ENCODE measurements at regions not wholly inside any gene's neighbourhood (a gene's known extent, or its start where the extent isn't known, plus 50 kb on each side); places are given as distances from the start of the nearest gene placed in this dataset.
"Not testable (repeated sequence)": the region's sequence is repeated elsewhere in the genome, so short reads cannot be mapped to it uniquely, and the experiment has no call there.

DNA sequence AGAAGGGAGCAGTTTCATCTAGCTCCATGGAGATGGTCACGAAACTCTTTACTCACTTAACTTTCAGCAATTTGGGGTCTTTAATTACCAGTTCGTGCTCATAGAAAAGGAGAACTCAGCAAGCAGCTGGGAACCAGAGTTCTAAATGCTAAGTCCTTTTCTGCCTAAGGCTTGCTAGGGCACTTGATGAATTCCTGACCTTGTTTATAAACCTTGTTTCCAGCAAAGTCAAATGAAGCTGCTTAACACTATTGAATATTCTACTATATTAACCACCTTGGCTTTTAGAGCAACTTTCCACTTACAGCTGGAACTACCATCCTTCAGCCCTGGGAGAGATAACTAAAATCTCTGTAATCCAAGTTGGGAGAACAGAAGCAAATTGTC lies 79.5 kb upstream of the TSC22D2 start:
- DNase-seq (ENCODE audit: low read depth in 2 of 2): no peak

DNA sequence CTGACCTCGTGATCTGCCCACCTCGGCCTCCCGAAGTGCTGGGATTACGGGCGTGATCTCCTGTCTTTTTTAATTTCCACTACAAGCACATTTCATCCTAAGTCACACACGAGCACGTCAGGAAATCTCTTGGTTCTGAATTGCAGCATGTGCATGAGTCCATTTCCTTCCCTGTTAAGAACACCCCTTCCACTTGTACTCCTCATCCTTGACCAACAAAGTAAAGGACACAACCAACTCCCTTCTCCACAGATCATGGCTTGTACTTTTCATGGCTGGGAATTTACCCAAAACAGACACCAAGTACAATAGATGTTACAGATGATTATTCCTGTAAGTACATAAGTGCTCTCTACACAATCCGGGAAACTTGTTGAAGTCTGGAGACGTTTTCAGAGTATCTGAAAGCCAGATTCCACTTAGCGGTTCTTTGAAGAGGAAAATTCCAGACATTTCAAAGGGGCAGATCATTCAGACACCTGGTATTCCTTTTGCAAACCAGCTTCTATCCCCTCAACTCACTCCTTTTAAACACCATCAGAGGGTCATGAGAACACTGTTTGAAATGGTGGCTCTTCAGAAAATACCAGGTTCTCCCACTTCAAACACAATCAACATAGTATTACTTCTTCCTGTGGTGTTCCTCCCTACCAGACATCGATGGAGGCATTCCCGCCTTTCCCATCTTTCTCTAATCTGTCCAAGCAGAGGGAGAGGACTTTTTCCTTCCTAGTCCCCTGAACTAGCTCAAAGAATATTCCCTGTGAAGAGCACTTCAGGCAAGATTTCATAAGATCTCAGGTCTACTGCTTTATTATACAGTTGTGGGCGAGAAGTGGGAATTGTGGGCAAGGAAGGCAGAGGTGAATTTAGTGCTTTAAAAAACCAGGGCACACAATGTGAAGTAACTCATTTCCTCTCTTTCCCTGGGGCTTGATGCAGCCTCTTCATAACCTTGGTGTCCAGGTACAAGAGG lies 80.1 kb upstream of the TSC22D2 start:
- DNase-seq (ENCODE audit: low read depth in 2 of 2): no peak

- no peak for DNase-seq (ENCODE audit: low read depth in 2 of 2)
These were observed 83.3 kb upstream of the TSC22D2 start for GRCh38 chr3:150324788-150325187.

GRCh38 chr3:150324245-150324644 lies 83.9 kb upstream of the TSC22D2 start:
- no peak for DNase-seq (ENCODE audit: low read depth in 2 of 2)

GRCh38 chr3:150323770-150324169 lies 84.3 kb upstream of the TSC22D2 start:
- DNase-seq (ENCODE audit: low read depth in 2 of 2): no peak

GRCh38 chr3:150323091-150323490 lies 85.0 kb upstream of the TSC22D2 start:
- DNase-seq (ENCODE audit: low read depth in 2 of 2): not testable (repeated sequence)

DNA sequence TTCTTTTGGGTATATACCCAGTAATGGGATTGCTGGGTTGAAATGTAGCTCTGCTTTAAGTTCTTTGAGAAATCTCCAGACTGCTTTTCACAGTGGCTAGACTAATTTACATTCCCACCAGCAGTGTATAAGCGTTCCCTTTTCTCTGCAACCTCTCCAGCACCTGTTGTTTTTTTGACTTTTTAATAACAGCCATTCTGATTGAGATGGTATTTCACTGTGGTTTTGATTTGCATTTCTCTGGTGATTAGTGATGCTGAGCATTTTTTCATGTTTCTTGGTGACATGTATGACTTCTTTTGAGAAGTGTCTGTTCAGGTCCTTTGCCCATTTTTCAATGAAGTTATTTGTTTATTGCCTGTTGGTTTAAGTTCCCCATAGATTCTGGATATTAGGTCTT lies 87.1 kb upstream of the TSC22D2 start:
- DNase-seq (ENCODE audit: low read depth in 2 of 2): not testable (repeated sequence)

DNA sequence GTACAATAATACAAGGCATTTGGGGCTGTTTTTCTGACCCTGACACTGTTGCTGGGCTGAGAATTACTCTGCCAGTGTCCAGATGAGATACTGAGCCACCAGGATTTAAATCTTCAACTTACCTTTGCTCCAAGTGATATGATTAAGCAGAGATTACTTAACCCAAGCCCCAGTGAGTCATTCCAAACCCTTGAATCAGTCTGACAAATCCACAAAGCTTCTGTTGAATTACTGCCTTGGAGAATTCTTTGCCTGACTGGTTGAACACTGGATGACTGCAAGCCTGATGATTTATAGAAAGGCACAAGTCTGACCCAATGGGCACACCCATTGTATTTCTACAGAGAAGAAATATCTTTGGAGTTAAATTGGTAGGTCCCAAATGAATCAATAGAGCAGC lies 88.2 kb upstream of the TSC22D2 start:
- no peak for DNase-seq (ENCODE audit: low read depth in 2 of 2)

GRCh38 chr3:150317469-150317868 lies 90.6 kb upstream of the TSC22D2 start:
- no peak for DNase-seq (ENCODE audit: low read depth in 2 of 2)

DNA sequence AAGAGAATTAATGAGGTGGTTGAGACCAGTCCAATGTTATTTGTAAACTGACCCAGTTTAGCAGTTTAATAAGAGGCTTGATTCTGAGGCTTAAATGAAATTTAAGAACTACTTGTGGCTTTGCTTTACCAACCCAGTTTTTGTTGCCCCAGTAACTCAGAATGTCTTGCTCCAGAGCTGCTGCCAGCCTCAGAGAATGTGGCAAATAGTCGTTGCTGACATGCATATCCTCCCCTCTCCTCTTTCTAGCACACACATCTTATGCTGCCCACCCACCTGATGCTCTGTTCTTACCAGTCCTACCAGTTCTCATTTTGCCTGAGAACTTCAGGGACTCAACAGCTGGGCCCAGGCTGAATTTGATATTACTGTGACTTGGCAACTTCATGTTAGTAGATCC lies 92.4 kb upstream of the TSC22D2 start:
- no peak for DNase-seq (ENCODE audit: low read depth in 2 of 2)

DNA sequence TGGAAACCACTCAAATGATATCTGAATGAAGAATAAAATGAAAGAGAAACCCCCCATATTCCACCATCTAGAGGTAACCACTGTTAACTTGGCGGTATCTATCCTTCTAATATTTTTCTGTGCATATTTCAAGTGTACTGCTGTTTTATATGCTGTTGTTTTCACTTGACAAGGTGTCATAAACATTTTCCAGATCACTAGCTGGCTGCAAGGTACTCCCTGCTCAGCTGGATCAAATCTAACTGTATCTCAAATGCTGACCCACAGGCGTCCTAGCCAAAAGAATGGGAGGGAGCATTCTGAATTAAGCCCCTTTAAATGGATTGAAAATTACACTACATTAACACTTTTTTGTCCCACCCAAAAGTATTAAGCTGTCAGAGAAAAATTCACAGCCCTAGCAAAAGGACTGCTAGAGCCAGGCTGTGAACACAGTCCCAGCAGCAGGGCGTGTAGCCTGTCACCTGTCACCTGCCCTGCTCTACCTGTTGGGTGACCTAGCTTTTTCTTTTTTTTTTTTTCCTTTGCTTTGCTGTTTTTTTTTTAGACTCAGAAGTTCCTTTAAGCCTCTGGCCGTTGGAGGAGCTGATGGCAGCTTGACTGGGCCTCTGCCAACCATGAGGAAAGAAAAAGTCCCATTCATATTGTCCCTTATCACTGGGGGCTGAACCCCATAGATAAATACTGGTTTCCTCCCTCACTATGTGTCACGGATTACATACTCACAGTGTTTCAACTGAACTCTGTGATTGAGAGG lies 93.7 kb upstream of the TSC22D2 start:
- no peak for DNase-seq (ENCODE audit: low read depth in 2 of 2)

GRCh38 chr3:150312018-150312657 lies 96.0 kb upstream of the TSC22D2 start:
- DNase-seq (ENCODE audit: low read depth in 2 of 2): no peak

GRCh38 chr3:150311156-150311555 lies 96.9 kb upstream of the TSC22D2 start:
- no peak for DNase-seq (ENCODE audit: low read depth in 2 of 2)

- no peak for DNase-seq (ENCODE audit: low read depth in 2 of 2)
These were observed 98.5 kb upstream of the TSC22D2 start for GRCh38 chr3:150309557-150309956.

DNA sequence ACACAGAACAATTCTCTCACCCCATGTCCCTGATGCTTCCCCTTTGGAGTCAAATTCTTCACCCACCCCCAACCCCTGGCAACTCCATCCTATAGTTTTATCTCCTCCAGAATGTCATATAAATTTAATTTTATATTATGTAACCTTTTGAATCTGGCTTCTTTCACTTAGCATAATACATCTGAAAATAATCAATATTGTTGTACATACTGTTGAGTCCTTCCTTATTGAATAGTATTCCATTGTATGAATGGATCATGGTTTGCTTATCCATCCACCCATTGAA lies 98.9 kb upstream of the TSC22D2 start:
- DNase-seq (ENCODE audit: low read depth in 2 of 2): no peak

DNA sequence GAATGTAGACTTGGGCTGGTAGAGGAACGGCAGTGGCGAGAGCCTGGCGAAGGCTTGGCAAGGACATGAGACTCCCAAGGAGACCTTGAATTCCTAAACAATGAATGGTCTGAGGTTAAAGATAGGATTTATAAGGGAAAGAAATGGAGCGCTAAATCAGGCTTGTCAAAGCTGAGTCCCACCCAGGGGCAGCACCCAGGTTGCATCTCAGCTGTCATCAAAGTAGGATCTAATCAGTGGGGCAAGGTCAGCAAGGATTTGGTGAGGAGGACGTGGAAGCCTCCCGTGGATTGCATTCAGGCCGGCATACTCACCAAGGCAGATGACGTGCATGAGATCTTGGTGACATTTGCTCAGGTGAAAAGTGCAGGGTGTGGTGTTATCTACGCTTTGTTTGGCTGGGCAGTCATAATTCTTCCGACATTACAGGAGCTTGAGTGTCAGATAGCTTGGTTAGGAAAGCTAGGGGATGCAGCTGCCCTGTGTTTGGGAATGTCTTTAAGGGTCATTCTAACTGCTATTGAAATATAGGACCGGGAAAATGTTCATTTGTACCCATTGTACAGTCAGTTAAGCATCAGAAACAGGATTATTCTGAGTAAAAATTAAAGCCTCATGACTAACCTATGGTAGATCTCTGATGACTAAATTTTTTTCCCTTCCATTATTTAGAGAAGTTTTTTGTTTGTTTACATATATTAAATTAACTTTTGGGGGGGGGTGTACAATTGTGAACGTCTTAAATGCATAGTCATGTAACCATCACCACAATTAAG lies 99.4 kb upstream of the TSC22D2 start:
- DNase-seq (ENCODE audit: low read depth in 2 of 2): no peak

DNA sequence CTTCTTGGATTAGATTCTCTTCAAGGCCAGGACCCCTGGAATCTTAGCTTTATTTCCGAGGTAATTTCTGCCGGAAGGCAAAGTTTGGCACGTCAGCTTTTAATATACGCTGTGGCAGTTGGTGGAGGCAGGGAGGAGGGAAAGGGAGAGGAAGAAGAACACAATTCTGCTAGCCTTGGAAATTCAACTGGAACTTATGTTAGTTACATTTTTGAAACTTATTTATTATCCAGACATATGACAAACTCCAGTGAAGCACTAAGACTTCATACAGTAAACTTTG lies 100.1 kb upstream of the TSC22D2 start:
- DNase-seq (ENCODE audit: low read depth in 2 of 2): no peak

GRCh38 chr3:150307311-150308036 lies 100.6 kb upstream of the TSC22D2 start:
- DNase-seq (ENCODE audit: low read depth in 2 of 2): no peak

GRCh38 chr3:150306906-150307305 lies 101.2 kb upstream of the TSC22D2 start:
- DNase-seq (ENCODE audit: low read depth in 2 of 2): no peak

- DNase-seq (ENCODE audit: low read depth in 2 of 2): no peak
These were observed 102.0 kb upstream of the TSC22D2 start for GRCh38 chr3:150306083-150306482.

DNA sequence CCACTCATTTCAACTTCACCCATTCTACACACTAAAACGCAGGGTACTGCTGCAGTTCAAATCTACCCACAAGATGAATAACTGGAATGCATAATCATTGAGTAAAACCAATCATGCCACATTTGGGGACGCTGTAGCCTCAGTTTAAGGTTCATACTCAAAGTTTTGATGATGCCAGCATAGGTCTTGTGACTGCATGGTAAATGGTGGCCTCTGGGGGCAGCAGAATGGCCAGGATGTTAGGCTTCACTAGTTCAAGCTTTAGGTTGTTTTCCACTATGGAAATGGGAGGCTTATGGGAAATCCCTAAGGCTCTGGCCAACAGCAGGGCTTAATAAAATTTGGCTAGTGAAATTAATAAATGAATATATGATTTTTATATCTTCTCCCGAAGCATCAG lies 104.3 kb upstream of the TSC22D2 start:
- DNase-seq (ENCODE audit: low read depth in 2 of 2): no peak

All from stimulated activated CD8-positive, alpha-beta memory T cell treated with anti-CD3 and anti-CD28 coated beads, Interleukin-7, amount 100 ng/mL, for 4 hours (primary cell).